Astrocyte (in vitro differentiated cells and primary cell): ENCODE measurements at regions not wholly inside any gene's neighbourhood (a gene's known extent, or its start where the extent isn't known, plus 50 kb on each side); places are given as distances from the start of the nearest gene placed in this dataset.

Experiments used
- DNase-seq: peaks from one replicate; pipeline ENCODE4 v3.0.0-alpha.2; 2010; ENCODE audit warnings: low read depth
- FAIRE-seq: peaks from 2 replicates; lab custom pipeline; 2011; peaks lifted over from hg19 to GRCh38; lab: Jason Lieb, UNC
- H2AFZ ChIP-seq: 2 replicates; pipeline ENCODE4 v1.6.0; 2012; ENCODE audit warnings: low read depth, low read length, inconsistent platforms
- H3K27ac ChIP-seq: 2 replicates; pipeline ENCODE4 v1.5.1; 2011; ENCODE audit warnings: low read depth, low read length, inconsistent platforms
- H3K27me3 ChIP-seq: 2 replicates; pipeline ENCODE4 v1.6.0; 2011; ENCODE audit warnings: low read length, inconsistent platforms; ENCODE audit not compliant: insufficient read depth
- H3K36me3 ChIP-seq: 2 replicates; pipeline ENCODE4 v1.5.1; 2011; ENCODE audit warnings: low read length, inconsistent platforms; ENCODE audit not compliant: insufficient read depth
- H3K4me1 ChIP-seq: 2 replicates; pipeline ENCODE4 v1.5.1; 2011; ENCODE audit warnings: low read length, inconsistent platforms; ENCODE audit not compliant: insufficient read depth
- H3K4me2 ChIP-seq: 2 replicates; pipeline ENCODE4 v1.6.0; 2012; ENCODE audit warnings: low read length, inconsistent platforms
- H3K4me3 ChIP-seq: 2 replicates; pipeline ENCODE4 v1.5.1; 2011; ENCODE audit warnings: low read depth, mild to moderate bottlenecking, low read length, inconsistent platforms; ENCODE audit not compliant: insufficient read depth
- H3K79me2 ChIP-seq: 2 replicates; pipeline ENCODE4 v1.6.0; 2012; ENCODE audit warnings: mild to moderate bottlenecking, low read length, inconsistent platforms; ENCODE audit not compliant: insufficient read depth
- H3K9ac ChIP-seq: 2 replicates; pipeline ENCODE4 v1.6.0; 2012; ENCODE audit warnings: mild to moderate bottlenecking, low read length, inconsistent platforms
- H3K9me3 ChIP-seq: 2 replicates; pipeline ENCODE4 v1.5.1; 2012; ENCODE audit warnings: low read depth, mild to moderate bottlenecking, low read length, inconsistent platforms; ENCODE audit not compliant: insufficient read depth
- H4K20me1 ChIP-seq: 2 replicates; pipeline ENCODE4 v1.6.0; 2012; ENCODE audit warnings: low read length, inconsistent platforms; ENCODE audit not compliant: insufficient read depth
- H3K27ac Mint-ChIP-seq: one replicate; pipeline ENCODE4 v1.8.0; 2021; ENCODE audit warnings: mild to moderate bottlenecking, mixed read lengths; ENCODE audit not compliant: unreplicated experiment
- H3K27me3 Mint-ChIP-seq: one replicate; pipeline ENCODE4 v1.8.0; 2021; ENCODE audit warnings: low read depth, mixed read lengths; ENCODE audit not compliant: unreplicated experiment
- H3K36me3 Mint-ChIP-seq: one replicate; pipeline ENCODE4 v1.8.0; 2021; ENCODE audit warnings: low read depth, mixed read lengths; ENCODE audit not compliant: unreplicated experiment
- H3K4me1 Mint-ChIP-seq: one replicate; pipeline ENCODE4 v1.8.0; 2021; ENCODE audit warnings: low read depth, mixed read lengths; ENCODE audit not compliant: unreplicated experiment
- H3K4me3 Mint-ChIP-seq: one replicate; pipeline ENCODE4 v1.8.0; 2021; ENCODE audit warnings: mild to moderate bottlenecking, moderate library complexity, mixed read lengths; ENCODE audit not compliant: unreplicated experiment
- H3K9me3 Mint-ChIP-seq: one replicate; pipeline ENCODE4 v1.8.0; 2021; ENCODE audit warnings: mild to moderate bottlenecking, mixed read lengths; ENCODE audit not compliant: unreplicated experiment
- CTCF ChIP-seq: IDR thresholded peaks from 2 replicates; pipeline ENCODE4 v1.5.1; 2011; ENCODE audit warnings: low read depth, mild to moderate bottlenecking, inconsistent platforms, low read length, moderate library complexity; ENCODE audit not compliant: insufficient read depth
- EZH2 ChIP-seq: IDR thresholded peaks from 2 replicates; pipeline ENCODE4 v1.6.1; 2012; ENCODE audit warnings: mild to moderate bottlenecking, low read length, inconsistent platforms; ENCODE audit not compliant: insufficient read depth

DNA sequence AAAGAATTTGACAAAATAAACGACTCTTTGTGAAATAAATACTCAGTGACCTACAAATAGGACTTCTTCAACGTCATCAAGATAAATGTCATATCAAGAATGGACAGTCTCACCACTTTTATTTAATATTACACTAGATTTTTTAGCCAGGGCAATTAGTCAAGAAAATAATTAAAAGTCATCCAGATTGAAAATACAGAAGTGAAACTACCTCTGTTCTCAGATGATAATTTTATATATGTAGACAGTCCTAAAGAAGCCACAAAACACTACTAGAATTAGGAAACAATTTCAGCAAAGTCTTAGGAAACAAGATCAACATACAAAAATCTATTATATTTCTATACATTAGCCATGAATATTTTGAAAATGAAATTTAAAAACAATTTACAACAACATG lies 689.6 kb upstream of the SEL1L start:
- FAIRE-seq: no peak
- TF ChIP-seq CTCF: no peak
- no peak for TF ChIP-seq EZH2
- H3K4me1 Mint-ChIP-seq: no peaks in the 10 kb centered on the region

DNA sequence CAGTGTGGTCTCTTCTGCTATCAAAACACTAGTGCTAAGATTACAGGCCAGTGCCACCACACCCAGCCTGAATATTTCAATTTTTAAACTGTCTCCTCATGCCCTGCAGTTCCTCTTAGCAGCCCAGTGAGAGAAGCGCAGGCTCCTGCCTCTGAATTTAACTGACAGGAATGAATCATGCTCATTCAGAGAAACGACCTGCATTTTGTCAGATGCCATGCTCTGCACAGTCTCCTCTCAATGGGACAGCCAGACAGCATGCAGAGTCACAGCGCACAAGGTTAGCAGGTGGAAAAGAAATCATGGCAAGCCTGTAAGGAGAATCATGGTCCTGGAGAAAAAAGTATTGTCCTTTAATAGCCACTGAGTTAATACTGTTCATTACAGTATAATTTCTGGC lies 691.0 kb upstream of the SEL1L start:
- Histone ChIP-seq H3K4me2 (no peak overlapping the region), H3K36me3 (no peaks in the 10 kb centered on the region), H3K4me1 (no peaks in the 10 kb centered on the region), H3K9me3 (no peaks in the 10 kb centered on the region), H3K27me3 (no peaks in the 10 kb centered on the region), H3K79me2 (no peaks in the 10 kb centered on the region), H2AFZ (no peak overlapping the region), H3K4me3 (no peak overlapping the region), H3K9ac (no peak overlapping the region), H4K20me1 (no peaks in the 10 kb centered on the region), H3K27ac (no peak overlapping the region)
- H3K36me3 Mint-ChIP-seq: no peaks in the 10 kb centered on the region
- H3K4me1 Mint-ChIP-seq: no peaks in the 10 kb centered on the region
- no peak overlapping the region for H3K27ac Mint-ChIP-seq
- FAIRE-seq (no peak), DNase-seq (no peak)
- TF ChIP-seq CTCF: no peak
- no peak for TF ChIP-seq EZH2
- no peaks in the 10 kb centered on the region for H3K27me3 Mint-ChIP-seq
- no peak overlapping the region for H3K4me3 Mint-ChIP-seq
- H3K9me3 Mint-ChIP-seq: peaks cover 3% of the 10 kb centered on the region

More for the DNA sequence above, 689.6 kb upstream of the SEL1L start:
- Mint-ChIP-seq H3K36me3 (no peaks in the 10 kb centered on the region), H3K27me3 (no peaks in the 10 kb centered on the region), H3K4me3 (no peak overlapping the region), H3K27ac (no peak overlapping the region), H3K9me3 (peaks cover 3% of the 10 kb centered on the region)
- Histone ChIP-seq H3K27me3 (no peaks in the 10 kb centered on the region), H3K4me1 (no peaks in the 10 kb centered on the region), H3K9me3 (no peaks in the 10 kb centered on the region), H4K20me1 (no peaks in the 10 kb centered on the region), H3K79me2 (no peaks in the 10 kb centered on the region), H3K4me2 (no peak overlapping the region), H3K9ac (no peak overlapping the region), H3K36me3 (no peaks in the 10 kb centered on the region), H3K27ac (no peak overlapping the region), H3K4me3 (no peak overlapping the region), H2AFZ (no peak overlapping the region)
- DNase-seq: no peak

DNA sequence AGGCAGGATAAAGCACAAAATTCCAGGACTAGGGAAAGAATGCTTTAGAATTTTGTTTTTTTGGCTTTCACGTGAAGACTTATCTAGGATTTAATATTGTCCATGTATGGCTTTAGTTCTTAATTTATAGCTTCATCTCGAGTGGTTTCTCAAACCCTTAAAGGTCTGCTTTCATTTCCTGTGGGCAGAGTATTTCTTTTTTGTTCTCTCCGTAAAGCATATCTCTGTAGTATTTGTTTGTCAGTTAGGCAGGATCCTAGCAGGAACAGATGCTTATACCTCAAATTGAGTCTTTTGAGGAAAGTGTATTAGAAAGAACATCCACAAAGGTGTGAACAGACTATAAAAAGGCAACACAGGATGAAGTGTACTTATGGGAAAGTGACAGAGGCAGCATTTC lies 697.1 kb upstream of the SEL1L start:
- no peak for FAIRE-seq
- Histone ChIP-seq H3K27ac (no peak overlapping the region), H3K4me3 (no peak overlapping the region), H3K36me3 (no peaks in the 10 kb centered on the region), H3K4me1 (no peaks in the 10 kb centered on the region), H3K79me2 (no peaks in the 10 kb centered on the region), H4K20me1 (no peaks in the 10 kb centered on the region), H3K9ac (no peak overlapping the region), H3K27me3 (no peaks in the 10 kb centered on the region), H3K4me2 (no peak overlapping the region), H2AFZ (no peak overlapping the region), H3K9me3 (no peaks in the 10 kb centered on the region)
- no peak for TF ChIP-seq EZH2
- TF ChIP-seq CTCF: no peak
- no peak for DNase-seq
- Mint-ChIP-seq H3K27ac (no peak overlapping the region), H3K9me3 (peaks cover 2% of the 10 kb centered on the region), H3K4me1 (no peaks in the 10 kb centered on the region), H3K4me3 (no peak overlapping the region), H3K27me3 (no peaks in the 10 kb centered on the region), H3K36me3 (no peaks in the 10 kb centered on the region)
